HT-29 (cell line): ENCODE measurements at regions not wholly inside any gene's neighbourhood (a gene's known extent, or its start where the extent isn't known, plus 50 kb on each side); places are given as distances from the start of the nearest gene placed in this dataset.
"Not testable (repeated sequence)": the region's sequence is repeated elsewhere in the genome, so short reads cannot be mapped to it uniquely, and the experiment has no call there.

Experiments used
- DNase-seq: peaks from one replicate; pipeline ENCODE4 v3.0.0-alpha.2; 2015; ENCODE audit warnings: low spot score

GRCh38 chr10:33901166-33901565, 566.7 kb upstream of the NRP1 start:
- DNase-seq, result no peak

DNA sequence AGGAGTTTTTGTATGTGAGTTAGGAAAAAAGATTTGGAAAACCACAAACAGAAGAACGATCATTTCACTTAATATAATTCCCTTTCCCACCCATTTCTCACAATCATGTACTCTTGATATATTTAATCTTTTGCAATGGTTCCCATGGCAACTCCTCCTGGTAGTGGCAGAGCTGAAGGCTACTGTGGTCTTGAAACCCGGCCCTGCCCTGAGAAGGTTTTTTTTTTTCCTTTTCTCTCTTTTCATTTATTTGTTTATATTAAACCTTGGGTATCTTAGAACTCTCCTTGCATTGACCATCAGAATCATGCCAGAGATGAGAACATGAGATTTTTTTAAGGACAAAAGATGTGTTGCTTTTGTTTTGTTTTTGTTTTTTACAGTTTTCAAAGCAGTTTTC, 566.1 kb upstream of the NRP1 start:
- no peak for DNase-seq

DNA sequence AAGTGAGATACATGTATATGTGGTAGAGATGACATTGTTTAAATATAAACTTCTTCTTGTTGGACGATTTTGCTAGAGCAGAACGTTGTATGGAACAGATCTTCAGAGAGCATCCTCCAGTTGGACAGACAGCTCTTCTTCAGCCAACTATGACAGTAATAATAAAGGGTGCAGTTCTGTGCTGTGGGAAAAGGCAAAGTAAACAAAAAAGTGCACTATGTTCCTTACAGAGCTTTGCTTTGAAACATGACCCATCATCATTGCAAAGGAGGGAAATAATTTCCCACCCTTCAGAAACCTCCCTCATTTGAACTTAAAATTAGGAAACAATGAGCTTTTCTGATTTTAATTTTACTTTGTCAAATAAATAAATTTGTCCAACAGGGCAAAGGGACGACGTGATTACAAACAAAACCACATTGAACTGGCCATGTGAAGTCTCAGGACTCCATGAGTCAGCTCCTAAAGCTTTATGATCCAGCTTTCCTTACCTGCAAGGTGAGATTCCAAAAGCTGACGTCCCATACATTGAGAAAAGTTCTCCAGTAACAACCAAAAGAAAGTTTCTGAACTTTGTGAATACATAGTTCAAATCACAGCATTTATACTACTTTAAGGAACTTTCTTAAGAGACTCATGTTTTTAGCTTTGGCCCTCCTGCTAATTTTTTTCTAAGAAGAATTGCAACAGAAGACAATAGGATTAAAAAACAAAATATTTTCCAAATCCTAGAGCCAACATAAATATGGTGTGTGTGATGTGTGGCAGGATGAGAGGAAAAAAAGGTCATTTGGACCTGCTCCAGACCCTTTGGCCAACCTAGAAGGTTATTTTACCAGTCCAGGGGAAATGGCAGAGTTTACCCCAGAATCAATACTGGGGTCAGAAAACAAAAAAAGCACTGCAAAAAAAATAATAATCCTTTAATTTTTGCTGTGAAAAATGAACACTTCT, 565.4 kb upstream of the NRP1 start:
- no peak for DNase-seq

DNA sequence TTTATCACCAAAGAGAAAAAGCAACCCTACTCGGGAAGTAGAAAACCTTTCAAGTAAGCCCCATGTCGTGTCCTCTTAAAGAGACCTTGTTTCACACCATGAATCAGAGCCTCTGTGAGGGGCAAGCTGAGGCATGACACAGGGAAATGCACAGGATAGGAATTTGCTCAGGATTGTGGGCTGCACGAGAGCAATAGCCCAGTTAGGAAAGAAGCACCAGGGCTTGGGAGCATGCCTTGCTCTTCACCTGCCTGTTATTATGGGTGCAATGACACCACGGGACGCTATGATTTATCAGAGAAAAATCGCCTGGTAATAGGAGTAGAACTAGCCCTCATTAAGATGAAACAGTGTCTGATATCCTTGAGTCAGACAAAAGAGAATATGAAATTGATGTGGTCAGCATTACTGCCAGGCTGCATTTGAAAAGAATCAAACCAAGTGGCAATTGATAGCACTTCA, 562.9 kb upstream of the NRP1 start:
- DNase-seq, result no peak

DNA sequence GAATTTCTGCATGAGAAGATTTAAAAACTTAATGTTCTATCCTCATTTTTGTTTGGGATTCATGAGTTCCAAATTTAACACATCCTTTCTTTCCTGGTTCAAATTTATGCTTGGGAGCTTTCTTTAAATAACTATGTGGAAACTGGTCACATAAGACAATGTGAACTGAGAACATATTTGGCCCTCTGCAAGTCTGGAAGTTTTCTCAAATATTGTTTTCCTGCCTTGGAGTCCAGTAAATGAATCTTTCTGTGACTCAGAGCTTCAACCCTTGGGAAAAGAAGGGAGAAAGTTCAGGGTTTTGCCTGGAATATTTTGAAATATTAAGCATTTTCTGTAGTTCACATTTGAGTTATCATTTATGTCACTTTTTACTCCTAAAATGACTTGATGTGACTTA, 559.0 kb upstream of the NRP1 start:
- no peak for DNase-seq

DNA sequence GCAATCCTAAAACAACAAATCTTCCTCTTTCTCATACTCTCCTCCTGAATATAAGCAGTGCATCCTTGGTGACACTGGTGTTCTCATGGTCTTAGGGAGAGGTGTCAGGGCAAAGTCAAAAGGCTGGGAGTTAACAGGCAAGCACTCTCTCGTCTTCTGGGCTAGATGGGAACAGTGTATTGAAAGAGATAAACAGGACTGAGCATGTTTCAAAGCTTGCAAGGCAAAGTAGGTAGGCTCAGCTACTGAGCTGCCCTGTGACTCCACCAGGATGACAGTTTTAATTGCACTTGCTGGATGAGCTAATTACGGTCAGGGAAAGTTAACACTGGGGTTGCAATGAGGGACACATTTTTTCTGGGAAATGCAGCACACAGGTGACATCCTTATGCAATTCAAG, 554.9 kb upstream of the NRP1 start:
- no peak for DNase-seq

GRCh38 chr10:33887188-33887587, 552.7 kb upstream of the NRP1 start:
- no peak for DNase-seq

- DNase-seq, result no peak
These were observed 551.8 kb upstream of the NRP1 start for GRCh38 chr10:33886299-33886698.

DNA sequence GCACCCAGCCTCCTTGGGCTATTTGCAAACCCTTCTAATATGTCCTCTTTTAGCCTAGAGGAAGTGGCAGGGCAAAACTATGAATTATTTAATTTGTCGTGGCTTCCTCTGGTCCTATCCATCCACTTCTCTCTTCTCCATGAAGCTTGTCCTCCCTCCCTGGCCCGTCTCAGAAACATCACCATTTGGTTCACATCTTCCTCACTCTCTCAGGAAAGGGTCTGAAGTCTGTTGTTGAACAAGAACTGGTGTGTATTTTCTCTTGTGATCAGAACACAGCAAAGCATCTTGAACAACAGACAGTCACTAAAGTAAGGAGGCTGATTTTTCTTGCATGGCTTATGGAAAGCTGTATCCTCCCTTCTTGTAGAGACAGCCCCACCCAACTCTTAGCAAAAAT, 550.1 kb upstream of the NRP1 start:
- no peak for DNase-seq

GRCh38 chr10:33883881-33884280, 549.4 kb upstream of the NRP1 start:
- DNase-seq, result no peak

GRCh38 chr10:33882996-33883395, 548.5 kb upstream of the NRP1 start:
- DNase-seq, result no peak

DNA sequence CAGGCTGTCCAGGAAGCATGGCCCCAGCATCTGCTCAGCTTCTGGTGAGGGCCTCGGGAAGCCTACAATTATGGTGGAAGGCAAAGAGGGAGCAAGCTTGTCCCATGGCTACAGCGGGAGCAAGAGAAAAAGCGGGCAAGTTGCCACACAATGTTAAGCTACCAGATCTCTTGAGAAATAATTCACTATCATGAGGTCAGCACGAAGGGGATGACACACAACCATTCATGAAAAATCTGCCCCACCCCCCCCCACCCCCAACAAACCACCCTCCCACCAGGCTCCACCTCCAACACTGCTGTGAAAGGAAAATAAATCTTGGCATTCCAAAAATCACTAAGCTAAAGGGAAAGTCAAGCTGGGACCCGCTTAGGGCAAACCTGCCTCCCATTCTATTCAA, 545.8 kb upstream of the NRP1 start:
- DNase-seq, result no peak

DNA sequence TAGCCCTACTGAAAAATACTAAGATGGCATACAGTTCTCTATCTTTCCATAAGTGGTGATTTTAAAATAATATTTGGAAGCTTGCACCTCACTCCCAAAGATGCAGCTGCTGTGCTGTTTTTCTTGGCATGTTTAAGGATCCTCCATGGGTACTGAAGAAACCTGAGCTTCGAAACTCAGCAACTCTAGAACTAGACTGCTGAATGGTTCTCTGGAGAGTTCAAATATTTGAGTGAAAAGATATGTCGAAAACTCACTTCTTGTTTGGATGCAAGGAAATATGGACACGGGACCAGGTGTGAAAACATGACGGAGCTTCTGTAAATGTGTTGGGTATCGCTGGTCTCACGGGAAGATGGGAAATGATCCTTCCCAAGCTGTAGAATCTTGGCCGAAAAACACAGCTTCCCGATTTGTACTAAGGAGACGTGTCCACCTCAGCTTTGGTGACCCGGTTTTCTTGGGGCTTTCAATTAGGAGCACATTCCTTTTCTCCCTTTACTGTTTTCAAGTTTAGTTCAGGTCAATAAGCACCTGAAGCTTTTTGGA, 543.8 kb upstream of the NRP1 start:
- no peak for DNase-seq

GRCh38 chr10:33876584-33877400, 542.3 kb upstream of the NRP1 start:
- no peak for DNase-seq

GRCh38 chr10:33875924-33876583, 541.6 kb upstream of the NRP1 start:
- DNase-seq, result no peak

GRCh38 chr10:33871061-33871956, 536.8 kb upstream of the NRP1 start:
- DNase-seq, result no peak

- no peak for DNase-seq
These were observed 535.0 kb upstream of the NRP1 start for GRCh38 chr10:33869481-33869880.

DNA sequence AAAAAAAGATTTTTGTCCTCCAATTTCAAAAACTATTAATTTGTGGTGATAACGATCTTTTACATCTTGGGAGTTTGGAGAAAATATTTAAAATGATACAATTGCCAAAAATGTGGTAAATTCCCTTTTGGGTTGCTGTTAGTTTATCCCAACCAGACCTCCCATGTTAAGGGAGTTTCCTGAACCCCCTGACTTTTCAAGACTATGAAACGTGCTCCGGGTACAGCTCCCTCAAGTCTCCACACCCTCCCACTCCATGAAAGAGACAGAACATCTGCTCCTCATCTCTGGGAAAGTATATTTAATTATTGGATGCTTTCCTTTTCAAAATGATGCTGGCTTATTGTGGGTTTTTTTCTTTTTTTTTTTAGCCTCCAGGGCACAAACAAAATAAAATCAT, 534.6 kb upstream of the NRP1 start:
- no peak for DNase-seq

DNA sequence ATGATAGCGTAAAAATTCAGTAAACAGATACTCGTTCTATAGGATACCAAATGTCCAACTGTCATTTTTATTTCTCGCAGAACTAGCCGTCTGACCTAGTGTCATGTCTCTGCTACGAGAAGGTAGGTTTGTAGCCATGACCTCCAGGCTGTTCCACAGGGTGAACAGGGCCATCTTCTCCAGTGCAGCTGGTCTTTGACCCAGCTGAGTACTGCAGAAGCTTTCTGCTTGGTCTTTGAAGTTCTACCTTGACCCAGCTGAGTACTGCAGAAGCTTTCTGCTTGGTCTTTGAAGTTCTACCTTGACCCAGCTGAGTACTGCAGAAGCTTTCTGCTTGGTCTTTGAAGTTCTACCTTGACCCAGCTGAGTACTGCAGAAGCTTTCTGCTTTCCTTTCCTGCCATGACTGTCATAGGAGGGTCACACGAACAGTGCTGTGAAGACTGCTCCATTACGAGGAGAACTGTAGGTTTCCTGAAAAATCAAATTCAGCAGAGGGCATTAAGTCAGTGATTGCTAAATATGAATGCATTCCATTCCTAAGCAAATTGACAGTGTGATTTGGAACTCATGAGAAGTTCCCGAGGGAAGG, 532.8 kb upstream of the NRP1 start:
- not testable (repeated sequence) for DNase-seq

DNA sequence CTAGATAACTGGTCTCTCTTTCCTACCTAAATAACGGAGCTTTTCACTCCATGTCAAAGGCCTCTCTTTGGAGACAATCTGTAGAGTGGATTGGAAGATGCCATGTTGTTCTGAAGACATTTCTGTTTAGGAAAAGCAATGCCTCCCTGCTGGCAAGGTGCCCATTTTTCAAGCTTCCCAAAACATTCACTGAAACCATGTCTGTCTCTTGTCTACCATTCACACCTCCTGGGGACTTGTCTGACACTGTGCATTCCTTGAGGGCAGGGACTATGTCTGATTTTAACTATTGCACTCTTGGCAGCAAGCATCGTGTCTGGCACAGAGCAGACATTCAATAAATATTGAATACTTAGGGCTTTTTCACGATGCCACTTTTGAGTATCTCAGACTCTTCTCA, 528.9 kb upstream of the NRP1 start:
- no peak for DNase-seq
